Spleen (tissue), 7 donors: ENCODE measurements at regions not wholly inside any gene's neighbourhood (a gene's known extent, or its start where the extent isn't known, plus 50 kb on each side); places are given as distances from the start of the nearest gene placed in this dataset.

Experiments used
- POLR2A ChIP-seq, 3 donors: fragments of 450-650 bp; IDR thresholded peaks; one replicate each; pipeline ENCODE4 v1.5.1; 2017; ENCODE audit warnings: antibody characterized with exemption in 3 of 3, mild to moderate bottlenecking in 1 of 3
- TF ChIP-seq, protein P1 (sequence below), 11 experiments: fragments of 200-600 bp in 7 of 11; fragments of 450-650 bp in 4 of 11; sonication (generic) in 4 of 11; IDR thresholded peaks in 8 of 11; conservative IDR thresholded peaks in 3 of 11; 1 replicate in 7 of 11; 2 replicates in 4 of 11; pipeline versions ENCODE4 v1.4.0 to v1.8.0; 2016 to 2021; ENCODE audit warnings: antibody characterized with exemption in 11 of 11, inconsistent platforms in 4 of 11, mild to moderate bottlenecking in 1 of 11
- donor health status: DM: no; HTN: no; CAD: no; lungs with moderate emphysema.
- donor health status: DM: no; HTN: no; CAD: no.
- donor health status: DM: no; HTN: no; CAD: no.

GRCh38 chr2:236702657-236703372 is 133.2 kb downstream of the ACKR3 start:
- TF ChIP-seq POLR2A (IDR thresholded peaks at IDR 0.05) = no peak
- TF ChIP-seq, protein P1, sequence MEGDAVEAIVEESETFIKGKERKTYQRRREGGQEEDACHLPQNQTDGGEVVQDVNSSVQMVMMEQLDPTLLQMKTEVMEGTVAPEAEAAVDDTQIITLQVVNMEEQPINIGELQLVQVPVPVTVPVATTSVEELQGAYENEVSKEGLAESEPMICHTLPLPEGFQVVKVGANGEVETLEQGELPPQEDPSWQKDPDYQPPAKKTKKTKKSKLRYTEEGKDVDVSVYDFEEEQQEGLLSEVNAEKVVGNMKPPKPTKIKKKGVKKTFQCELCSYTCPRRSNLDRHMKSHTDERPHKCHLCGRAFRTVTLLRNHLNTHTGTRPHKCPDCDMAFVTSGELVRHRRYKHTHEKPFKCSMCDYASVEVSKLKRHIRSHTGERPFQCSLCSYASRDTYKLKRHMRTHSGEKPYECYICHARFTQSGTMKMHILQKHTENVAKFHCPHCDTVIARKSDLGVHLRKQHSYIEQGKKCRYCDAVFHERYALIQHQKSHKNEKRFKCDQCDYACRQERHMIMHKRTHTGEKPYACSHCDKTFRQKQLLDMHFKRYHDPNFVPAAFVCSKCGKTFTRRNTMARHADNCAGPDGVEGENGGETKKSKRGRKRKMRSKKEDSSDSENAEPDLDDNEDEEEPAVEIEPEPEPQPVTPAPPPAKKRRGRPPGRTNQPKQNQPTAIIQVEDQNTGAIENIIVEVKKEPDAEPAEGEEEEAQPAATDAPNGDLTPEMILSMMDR (IDR thresholded peaks at IDR 0.05 in 8 of 11, conservative IDR thresholded peaks at IDR 0.05 in 3 of 11) = no peak
